ENCODE measurements at regions not wholly inside any gene's neighbourhood (a gene's known extent, or its start where the extent isn't known, plus 50 kb on each side); places are given as distances from the start of the nearest gene placed in this dataset.

DNA sequence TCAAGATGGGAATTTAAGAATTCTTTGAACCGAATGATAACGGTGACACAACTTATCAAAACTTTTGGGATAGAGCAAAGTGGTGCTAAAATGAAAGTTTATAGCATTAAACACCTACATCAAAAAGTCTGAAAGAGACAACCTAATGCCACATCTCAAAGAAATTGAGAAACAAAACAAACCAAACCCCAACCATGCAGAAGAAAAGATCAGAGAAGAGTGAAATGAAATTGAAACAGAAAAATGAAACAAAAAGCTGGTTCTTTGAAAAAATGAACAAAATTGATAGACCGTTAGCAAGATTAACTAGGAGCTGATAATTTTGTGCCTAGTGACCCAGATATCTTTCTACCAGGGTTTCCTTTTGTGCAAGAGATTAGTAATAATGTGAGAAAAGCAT is 248.0 kb upstream of the EYS start:
- in situ Hi-C loops (cut with HindIII; ENCODE audit: low sequenced_read_pairs) = no loop called here
- TF ChIP-seq CTCF (IDR thresholded peaks at IDR 0.05; ENCODE audit: low read depth, low read length) = no peak
- H3K4me3 ChIP-seq (ENCODE audit: low read depth, low read length) = no peak overlapping the region
- DNase-seq (ENCODE audit: low read depth, low spot score) = no peak

GRCh38 chr6:65948062-65948461 is 241.0 kb upstream of the EYS start:
- no peak overlapping the region for H3K4me3 ChIP-seq (ENCODE audit: low read depth, low read length)
- in situ Hi-C loops (cut with HindIII; ENCODE audit: low sequenced_read_pairs) = no loop called here
- no peak for DNase-seq (ENCODE audit: low read depth, low spot score)
- no peak for TF ChIP-seq CTCF (IDR thresholded peaks at IDR 0.05; ENCODE audit: low read depth, low read length)

DNA sequence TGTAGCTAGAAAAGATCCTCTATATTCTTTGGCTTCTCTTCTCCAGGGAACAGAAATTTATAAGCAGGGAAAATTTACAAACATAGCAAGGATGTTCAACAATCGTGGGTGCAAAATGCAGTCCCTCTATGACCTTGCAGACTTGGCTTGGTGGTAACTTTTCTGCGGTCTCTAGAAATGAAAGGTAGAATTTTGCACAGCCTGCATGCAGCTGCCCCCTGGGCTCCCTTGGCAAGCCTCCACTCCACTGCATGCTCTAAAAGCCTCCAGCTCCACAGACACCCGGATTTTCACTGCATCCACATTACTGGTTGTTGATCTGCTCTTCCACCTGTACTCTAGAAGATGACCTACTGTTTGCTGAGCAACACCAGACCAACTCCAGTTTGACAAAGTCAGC is 236.5 kb upstream of the EYS start:
- in situ Hi-C loops (cut with HindIII; ENCODE audit: low sequenced_read_pairs) = no loop called here

GRCh38 chr6:65943051-65943450 is 236.0 kb upstream of the EYS start:
- no peak for TF ChIP-seq CTCF (IDR thresholded peaks at IDR 0.05; ENCODE audit: low read depth, low read length)
- DNase-seq (ENCODE audit: low read depth, low spot score) = no peak
- in situ Hi-C loops (cut with HindIII; ENCODE audit: low sequenced_read_pairs) = no loop called here
- H3K4me3 ChIP-seq (ENCODE audit: low read depth, low read length) = no peak overlapping the region

More for the DNA sequence above, 236.5 kb upstream of the EYS start:
- DNase-seq (ENCODE audit: low read depth, low spot score) = no peak
- no peak overlapping the region for H3K4me3 ChIP-seq (ENCODE audit: low read depth, low read length)
- no peak for TF ChIP-seq CTCF (IDR thresholded peaks at IDR 0.05; ENCODE audit: low read depth, low read length)

DNA sequence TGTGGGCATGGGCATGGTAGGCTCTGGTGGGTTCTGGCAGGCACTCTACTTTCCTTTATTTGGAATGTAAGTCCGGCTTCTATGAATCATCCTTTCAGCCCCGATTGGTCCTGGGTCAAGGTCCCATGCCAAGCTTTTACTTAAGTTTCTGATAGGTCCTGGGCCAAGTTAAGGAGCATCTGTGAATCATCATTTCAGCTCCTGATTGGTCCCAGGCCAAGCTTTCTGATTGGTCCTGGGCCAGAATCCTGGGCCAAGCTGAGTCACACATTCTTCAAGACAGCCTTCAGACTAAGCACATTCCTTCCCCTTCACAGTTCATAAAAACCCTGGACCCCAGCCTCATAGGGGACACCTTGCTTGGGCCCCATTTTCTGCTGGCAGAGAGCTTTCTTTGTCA is 231.0 kb upstream of the EYS start:
- no peak overlapping the region for H3K4me3 ChIP-seq (ENCODE audit: low read depth, low read length)
- in situ Hi-C loops (cut with HindIII; ENCODE audit: low sequenced_read_pairs) = no loop called here
- TF ChIP-seq CTCF (IDR thresholded peaks at IDR 0.05; ENCODE audit: low read depth, low read length) = no peak
- DNase-seq (ENCODE audit: low read depth, low spot score) = peak; percentile 5

- no peak for DNase-seq (ENCODE audit: low read depth, low spot score)
- H3K4me3 ChIP-seq (ENCODE audit: low read depth, low read length) = no peak overlapping the region
- in situ Hi-C loops (cut with HindIII; ENCODE audit: low sequenced_read_pairs) = no loop called here
- TF ChIP-seq CTCF (IDR thresholded peaks at IDR 0.05; ENCODE audit: low read depth, low read length) = no peak
Measured at GRCh38 chr6:65935412-65935811, 228.4 kb upstream of the EYS start.

GRCh38 chr6:65933390-65933789 is 226.4 kb upstream of the EYS start:
- no peak overlapping the region for H3K4me3 ChIP-seq (ENCODE audit: low read depth, low read length)
- TF ChIP-seq CTCF (IDR thresholded peaks at IDR 0.05; ENCODE audit: low read depth, low read length) = no peak
- in situ Hi-C loops (cut with HindIII; ENCODE audit: low sequenced_read_pairs) = no loop called here
- DNase-seq (ENCODE audit: low read depth, low spot score) = no peak

All from astrocyte of the spinal cord (primary cell).